H9 (cell line): ENCODE measurements at regions not wholly inside any gene's neighbourhood (a gene's known extent, or its start where the extent isn't known, plus 50 kb on each side); places are given as distances from the start of the nearest gene placed in this dataset.

ENCODE experiments used
- DNase-seq: peaks from one replicate; pipeline ENCODE4 v3.0.0-alpha.2; 2017
- H2AFZ ChIP-seq: one replicate; pipeline ENCODE4 v1.6.1; 2013; ENCODE audit warnings: mild to moderate bottlenecking, low read length, control low read depth, moderate library complexity
- H2AK5ac ChIP-seq: 2 replicates; pipeline ENCODE4 v1.6.1; 2013; ENCODE audit warnings: low read length, control low read depth, mixed read lengths; ENCODE audit not compliant: insufficient read length
- H2BK120ac ChIP-seq: one replicate; pipeline ENCODE4 v1.6.1; 2013; ENCODE audit warnings: low read depth, mild to moderate bottlenecking, low read length, control low read depth, inconsistent platforms; ENCODE audit not compliant: poor library complexity, severe bottlenecking
- H2BK12ac ChIP-seq: 2 replicates; pipeline ENCODE4 v1.6.1; 2013; ENCODE audit warnings: low read length, control low read depth, mixed read lengths, low read depth; ENCODE audit not compliant: insufficient read length
- H2BK15ac ChIP-seq: 2 replicates; pipeline ENCODE4 v1.6.1; 2013; ENCODE audit warnings: low read depth, low read length, control low read depth
- H2BK20ac ChIP-seq: one replicate; pipeline ENCODE4 v1.6.1; 2013; ENCODE audit warnings: low read depth, mild to moderate bottlenecking, low read length, control low read depth, inconsistent platforms; ENCODE audit not compliant: poor library complexity, severe bottlenecking
- H2BK5ac ChIP-seq: 2 replicates; pipeline ENCODE4 v1.6.1; 2013; ENCODE audit warnings: low read length, control low read depth, mixed read lengths; ENCODE audit not compliant: insufficient read length
- H3K14ac ChIP-seq: 2 replicates; pipeline ENCODE4 v1.6.1; 2013; ENCODE audit warnings: low read length, control low read depth; ENCODE audit not compliant: insufficient read depth
- H3K18ac ChIP-seq: 2 replicates; pipeline ENCODE4 v1.6.1; 2013; ENCODE audit warnings: low read depth, mild to moderate bottlenecking, mixed read lengths, low read length, control low read depth; ENCODE audit not compliant: insufficient read length
- H3K23ac ChIP-seq: 2 replicates; pipeline ENCODE4 v1.6.1; 2013; ENCODE audit warnings: low read length, control low read depth, mixed read lengths, low read depth; ENCODE audit not compliant: insufficient read length
- H3K23me2 ChIP-seq: 2 replicates; pipeline ENCODE4 v1.6.1; 2013; ENCODE audit warnings: low read depth, mild to moderate bottlenecking, mixed read lengths, low read length, control low read depth; ENCODE audit not compliant: insufficient read length, poor library complexity, severe bottlenecking
- H3K27ac ChIP-seq: 2 replicates; pipeline ENCODE4 v1.5.1; 2013; ENCODE audit warnings: low read length, control low read depth, mixed read lengths, low read depth; ENCODE audit not compliant: insufficient read length
- H3K27me3 ChIP-seq: 2 replicates; pipeline ENCODE4 v1.6.1; 2013; ENCODE audit warnings: low read length, control low read depth, inconsistent platforms; ENCODE audit not compliant: insufficient read depth
- H3K4ac ChIP-seq: 2 replicates; pipeline ENCODE4 v1.6.1; 2013; ENCODE audit warnings: low read depth, mild to moderate bottlenecking, control low read depth, inconsistent platforms, low read length, moderate library complexity
- H3K4me1 ChIP-seq: 2 replicates; pipeline ENCODE4 v1.6.1; 2013; ENCODE audit warnings: low read length, control low read depth, inconsistent platforms; ENCODE audit not compliant: insufficient read depth
- H3K4me2 ChIP-seq: 2 replicates; pipeline ENCODE4 v1.6.1; 2013; ENCODE audit warnings: low read length, control low read depth, mixed read lengths; ENCODE audit not compliant: insufficient read length, insufficient read depth
- H3K56ac ChIP-seq: 2 replicates; pipeline ENCODE4 v1.6.1; 2013; ENCODE audit warnings: low read depth, mild to moderate bottlenecking, mixed read lengths, low read length, control low read depth; ENCODE audit not compliant: insufficient read length
- H3K79me1 ChIP-seq: 2 replicates; pipeline ENCODE4 v1.6.1; 2013; ENCODE audit warnings: low read depth, mild to moderate bottlenecking, moderate library complexity, low read length, control low read depth, inconsistent platforms; ENCODE audit not compliant: insufficient read depth, poor library complexity, severe bottlenecking
- H3K79me2 ChIP-seq: 2 replicates; pipeline ENCODE4 v1.6.1; 2013; ENCODE audit warnings: low read length, control low read depth, inconsistent platforms; ENCODE audit not compliant: insufficient read depth
- H3K9ac ChIP-seq: 2 replicates; pipeline ENCODE4 v1.6.1; 2013; ENCODE audit warnings: low read length, control low read depth, mixed read lengths; ENCODE audit not compliant: insufficient read length; ENCODE audit errors: extremely low read depth
- H3K9me3 ChIP-seq: one replicate; pipeline ENCODE4 v1.6.1; 2013; ENCODE audit warnings: low read depth, low read length, inconsistent platforms; ENCODE audit not compliant: control insufficient read depth
- H3T11ph ChIP-seq: one replicate; pipeline ENCODE4 v1.6.1; 2013; ENCODE audit warnings: mild to moderate bottlenecking, low read length, control low read depth, inconsistent platforms
- H4K20me1 ChIP-seq: one replicate; pipeline ENCODE4 v1.6.1; 2013; ENCODE audit not compliant: control insufficient read depth, insufficient read length, insufficient read depth
- H4K5ac ChIP-seq: 2 replicates; pipeline ENCODE4 v1.6.1; 2013; ENCODE audit warnings: low read depth, mild to moderate bottlenecking, mixed read lengths, low read length, control low read depth; ENCODE audit not compliant: insufficient read length
- H4K8ac ChIP-seq: replicated peaks from 2 replicates; pipeline ENCODE4 v1.6.1; 2013; ENCODE audit warnings: low read length, control low read depth, mixed read lengths, low read depth; ENCODE audit not compliant: insufficient read length
- H4K91ac ChIP-seq: 2 replicates; pipeline ENCODE4 v1.6.1; 2013; ENCODE audit warnings: low read depth, mild to moderate bottlenecking, moderate library complexity, mixed read lengths, low read length, control low read depth; ENCODE audit not compliant: insufficient read length
- H3K27ac Mint-ChIP-seq, 3 experiments: 2 replicates in 2 of 3; 3 replicates in 1 of 3; pipeline ENCODE4 v1.8.0; 2020 to 2021; ENCODE audit warnings: mixed read lengths in 3 of 3, mild to moderate bottlenecking in 1 of 3, moderate library complexity in 1 of 3
- H3K27me3 Mint-ChIP-seq: 2 replicates; pipeline ENCODE4 v1.8.0; 2021; ENCODE audit warnings: low read depth, mild to moderate bottlenecking, moderate library complexity, mixed read lengths
- H3K36me3 Mint-ChIP-seq, 3 experiments: 2 replicates in 2 of 3; 3 replicates in 1 of 3; pipeline ENCODE4 v1.8.0; 2020 to 2021; ENCODE audit warnings: low read depth in 3 of 3, mixed read lengths in 3 of 3; ENCODE audit not compliant: insufficient read depth in 1 of 3
- H3K4me1 Mint-ChIP-seq, 2 experiments: 2 replicates each; pipeline ENCODE4 v1.8.0; 2020; ENCODE audit warnings: mixed read lengths in 2 of 2
- H3K4me3 Mint-ChIP-seq, 2 experiments: 2 replicates in 1 of 2; 3 replicates in 1 of 2; pipeline ENCODE4 v1.8.0; 2020 to 2021; ENCODE audit warnings: mild to moderate bottlenecking in 2 of 2, mixed read lengths in 2 of 2, moderate library complexity in 1 of 2
- H3K9me3 Mint-ChIP-seq, 2 experiments: 2 replicates in 1 of 2; 3 replicates in 1 of 2; pipeline ENCODE4 v1.8.0; 2020; ENCODE audit warnings: mild to moderate bottlenecking in 2 of 2, mixed read lengths in 2 of 2, moderate library complexity in 1 of 2
- CTCF ChIP-seq: fragments of 200-600 bp; sonication (generic); conservative IDR thresholded peaks from 3 replicates; pipeline ENCODE4 v1.8.0; 2021; ENCODE audit warnings: antibody characterized with exemption, mild to moderate bottlenecking
- WGBS: extraction: QIAGEN DNeasy Blood & Tissue Kit; methylation state at CpG from one replicate; pipeline ENCODE4 v1.1.7; 2013; ENCODE audit warnings: missing lambda C conversion rate, low lambda C conversion rate, mixed read lengths; ENCODE audit not compliant: insufficient read length; ENCODE audit errors: extremely low coverage; 5-methylcytosine and 5-hydroxymethylcytosine counted together

GRCh38 chrX:42106556-42106955, 183.2 kb upstream of the CASK start:
- no peak overlapping the region for H3K56ac ChIP-seq
- H2AFZ ChIP-seq: no peak overlapping the region
- peaks cover 14 to 18% of the 10 kb centered on the region in 2 experiments for H3K4me1 Mint-ChIP-seq
- no peaks in the 10 kb centered on the region; the same call in 1 of the 2 replicates for H3K4me1 ChIP-seq
- no peaks in the 10 kb centered on the region for H3K79me1 ChIP-seq
- H3K14ac ChIP-seq: no peak overlapping the region
- H3K9ac ChIP-seq: no peak overlapping the region
- H3K36me3 Mint-ChIP-seq: peaks cover 0 to 10% (median 9%) of the 10 kb centered on the region in 3 experiments; a peak in 6 of 7 replicates
- no peaks in the 10 kb centered on the region for H3K27me3 ChIP-seq
- no peaks in the 10 kb centered on the region for H3K27me3 Mint-ChIP-seq
- H3K4me3 Mint-ChIP-seq: no peak overlapping the region
- no peaks in the 10 kb centered on the region for H4K20me1 ChIP-seq
- H3K79me2 ChIP-seq: no peaks in the 10 kb centered on the region
- no peak overlapping the region for H2BK120ac ChIP-seq
- H2BK20ac ChIP-seq: no peak overlapping the region
- H3K9me3 ChIP-seq: no peaks in the 10 kb centered on the region
- H4K8ac ChIP-seq: no peak overlapping the region
- no peak overlapping the region for H4K5ac ChIP-seq
- DNase-seq: no peak
- no peak overlapping the region for H2AK5ac ChIP-seq
- no peaks in the 10 kb centered on the region for H3K23me2 ChIP-seq
- no peak overlapping the region for H3K27ac ChIP-seq
- no peak overlapping the region for H2BK15ac ChIP-seq
- no peak overlapping the region for H3K4ac ChIP-seq
- H3K9me3 Mint-ChIP-seq: peaks cover 44 to 67% of the 10 kb centered on the region in 2 experiments
- H2BK5ac ChIP-seq: no peak overlapping the region
- no peak overlapping the region for H3K23ac ChIP-seq
- no peak overlapping the region for H3K27ac Mint-ChIP-seq
- TF ChIP-seq CTCF: no peak
- H3K18ac ChIP-seq: no peak overlapping the region
- no peak overlapping the region for H3K4me2 ChIP-seq
- H4K91ac ChIP-seq: no peak overlapping the region
- no CpG with 5 or more reads among the region's 2 CpGs for WGBS
- no peak overlapping the region for H2BK12ac ChIP-seq
- H3T11ph ChIP-seq: no peak overlapping the region
